HG03520 (cell line): ENCODE measurements at regions not wholly inside any gene's neighbourhood (a gene's known extent, or its start where the extent isn't known, plus 50 kb on each side); places are given as distances from the start of the nearest gene placed in this dataset.

Source experiments
- ATAC-seq: cut with Tn5 transposase; IDR thresholded peaks from one replicate; pipeline ENCODE4 v1.9.1; 2021; ENCODE audit warnings: mild to moderate bottlenecking, moderate library complexity; ENCODE audit not compliant: unreplicated experiment

GRCh38 chr9:120016231-120016630, 563.7 kb downstream of the CDK5RAP2 start:
- no peak for ATAC-seq

GRCh38 chr9:120014796-120015195, 565.2 kb downstream of the CDK5RAP2 start:
- no peak for ATAC-seq

- no peak for ATAC-seq
Measured at GRCh38 chr9:120009856-120010255, 570.1 kb downstream of the CDK5RAP2 start.

- no peak for ATAC-seq
Measured at GRCh38 chr9:120001536-120001935, 578.4 kb downstream of the CDK5RAP2 start.

GRCh38 chr9:119998614-119999013, 581.4 kb downstream of the CDK5RAP2 start:
- no peak for ATAC-seq

GRCh38 chr9:119991797-119992196, 588.2 kb downstream of the CDK5RAP2 start:
- ATAC-seq: no peak

- ATAC-seq: no peak
Measured at GRCh38 chr9:119986713-119987112, 593.3 kb downstream of the CDK5RAP2 start.

GRCh38 chr9:119986205-119986604, 593.8 kb downstream of the CDK5RAP2 start:
- no peak for ATAC-seq

- ATAC-seq: no peak
Measured at GRCh38 chr9:119974026-119974425, 604.8 kb upstream of the BRINP1 start.

GRCh38 chr9:119968836-119969707, 599.8 kb upstream of the BRINP1 start:
- peak; percentile 87 for ATAC-seq

GRCh38 chr9:119967867-119968535, 598.8 kb upstream of the BRINP1 start:
- no peak for ATAC-seq

- no peak for ATAC-seq
Measured at GRCh38 chr9:119963798-119964372, 594.6 kb upstream of the BRINP1 start.

GRCh38 chr9:119963258-119963797, 594.1 kb upstream of the BRINP1 start:
- no peak for ATAC-seq

- ATAC-seq: no peak
Measured at GRCh38 chr9:119961774-119962424, 592.7 kb upstream of the BRINP1 start.

- ATAC-seq: no peak
Measured at GRCh38 chr9:119959846-119960545, 590.8 kb upstream of the BRINP1 start.

GRCh38 chr9:119956111-119956510, 586.9 kb upstream of the BRINP1 start:
- no peak for ATAC-seq

- no peak for ATAC-seq
Measured at GRCh38 chr9:119955276-119955675, 586.0 kb upstream of the BRINP1 start.

GRCh38 chr9:119951591-119951990, 582.4 kb upstream of the BRINP1 start:
- no peak for ATAC-seq

- no peak for ATAC-seq
Measured at GRCh38 chr9:119951090-119951489, 581.9 kb upstream of the BRINP1 start.

GRCh38 chr9:119945686-119946085, 576.5 kb upstream of the BRINP1 start:
- ATAC-seq: no peak
